ENCODE measurements at regions not wholly inside any gene's neighbourhood (a gene's known extent, or its start where the extent isn't known, plus 50 kb on each side); places are given as distances from the start of the nearest gene placed in this dataset.

DNA sequence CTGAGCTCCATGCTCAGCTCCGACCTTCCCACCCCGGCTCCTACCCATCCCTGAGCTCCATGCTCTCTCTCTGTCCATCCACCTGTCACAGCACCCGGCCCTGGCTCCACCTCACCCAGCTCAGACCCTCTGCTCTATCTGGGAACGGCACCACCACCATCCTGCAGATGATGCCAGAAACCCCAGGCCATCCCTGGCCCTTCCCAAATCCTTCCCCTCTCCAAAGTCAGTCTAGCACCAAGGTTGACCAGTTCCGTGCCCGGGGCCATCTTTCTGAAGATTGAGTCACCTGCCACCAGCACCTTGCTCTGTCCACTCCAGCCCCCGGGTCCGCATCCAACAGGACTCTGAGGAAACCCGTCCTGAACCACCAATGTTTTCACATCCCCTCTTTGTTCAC lies 969.6 kb downstream of the BRD1 start:
- no peak overlapping the region for H3K27ac Mint-ChIP-seq
- H3K36me3 ChIP-seq (ENCODE audit: control insufficient read depth, insufficient read depth, low read length) = no peaks in the 10 kb centered on the region
- H3K9me3 Mint-ChIP-seq = peaks cover 0 to 3% (median 1%) of the 10 kb centered on the region in 7 donors
- no peaks in the 10 kb centered on the region for H3K4me1 Mint-ChIP-seq
- H3K9me3 ChIP-seq (ENCODE audit: control insufficient read depth in 2 of 2, low read length in 2 of 2) = no peaks in the 10 kb centered on the region
- H3K36me3 Mint-ChIP-seq = no peaks in the 10 kb centered on the region
- no peaks in the 10 kb centered on the region for H3K4me1 ChIP-seq (ENCODE audit: control insufficient read depth, insufficient read depth, low read length, poor library complexity, severe bottlenecking)
- no peaks in the 10 kb centered on the region for H3K27me3 ChIP-seq (ENCODE audit: control insufficient read depth, insufficient read depth, low read length)
- no peak for ATAC-seq (ENCODE audit: low read depth in 2 of 2)
- H3K4me3 ChIP-seq (ENCODE audit: low read depth, low read length) = no peak overlapping the region
- no peak for DNase-seq
- no peak overlapping the region for H3K27ac ChIP-seq (ENCODE audit: insufficient read depth, low read length, poor library complexity, severe bottlenecking)
- no peaks in the 10 kb centered on the region for H3K27me3 Mint-ChIP-seq
- H3K4me3 Mint-ChIP-seq = no peak overlapping the region

GRCh38 chr22:48857202-48857805 lies 970.4 kb downstream of the BRD1 start:
- Histone ChIP-seq H3K9me3 (ENCODE audit: control insufficient read depth in 2 of 2, low read length in 2 of 2) (no peaks in the 10 kb centered on the region), H3K27ac (ENCODE audit: insufficient read depth, low read length, poor library complexity, severe bottlenecking) (no peak overlapping the region), H3K36me3 (ENCODE audit: control insufficient read depth, insufficient read depth, low read length) (no peaks in the 10 kb centered on the region), H3K4me1 (ENCODE audit: control insufficient read depth, insufficient read depth, low read length, poor library complexity, severe bottlenecking) (no peaks in the 10 kb centered on the region), H3K4me3 (ENCODE audit: low read depth, low read length) (no peak overlapping the region), H3K27me3 (ENCODE audit: control insufficient read depth, insufficient read depth, low read length) (no peaks in the 10 kb centered on the region)
- Mint-ChIP-seq H3K4me1 (no peaks in the 10 kb centered on the region), H3K27ac (no peak overlapping the region), H3K9me3 (peaks cover 0 to 3% (median 1%) of the 10 kb centered on the region in 7 donors), H3K4me3 (no peak overlapping the region), H3K27me3 (no peaks in the 10 kb centered on the region), H3K36me3 (no peaks in the 10 kb centered on the region)
- ATAC-seq (ENCODE audit: low read depth in 2 of 2) (no peak), DNase-seq (no peak)

GRCh38 chr22:48856308-48856615 lies 971.4 kb downstream of the BRD1 start:
- ATAC-seq (ENCODE audit: low read depth in 2 of 2) (no peak), DNase-seq (no peak)
- peaks cover 0 to 3% (median 1%) of the 10 kb centered on the region in 7 donors for H3K9me3 Mint-ChIP-seq
- no peaks in the 10 kb centered on the region for H3K36me3 Mint-ChIP-seq
- Histone ChIP-seq H3K4me3 (ENCODE audit: low read depth, low read length) (no peak overlapping the region), H3K4me1 (ENCODE audit: control insufficient read depth, insufficient read depth, low read length, poor library complexity, severe bottlenecking) (no peaks in the 10 kb centered on the region), H3K36me3 (ENCODE audit: control insufficient read depth, insufficient read depth, low read length) (no peaks in the 10 kb centered on the region), H3K27me3 (ENCODE audit: control insufficient read depth, insufficient read depth, low read length) (no peaks in the 10 kb centered on the region), H3K27ac (ENCODE audit: insufficient read depth, low read length, poor library complexity, severe bottlenecking) (no peak overlapping the region), H3K9me3 (ENCODE audit: control insufficient read depth in 2 of 2, low read length in 2 of 2) (no peaks in the 10 kb centered on the region)
- H3K27me3 Mint-ChIP-seq = no peaks in the 10 kb centered on the region
- no peaks in the 10 kb centered on the region for H3K4me1 Mint-ChIP-seq
- no peak overlapping the region for H3K4me3 Mint-ChIP-seq
- H3K27ac Mint-ChIP-seq = no peak overlapping the region

DNA sequence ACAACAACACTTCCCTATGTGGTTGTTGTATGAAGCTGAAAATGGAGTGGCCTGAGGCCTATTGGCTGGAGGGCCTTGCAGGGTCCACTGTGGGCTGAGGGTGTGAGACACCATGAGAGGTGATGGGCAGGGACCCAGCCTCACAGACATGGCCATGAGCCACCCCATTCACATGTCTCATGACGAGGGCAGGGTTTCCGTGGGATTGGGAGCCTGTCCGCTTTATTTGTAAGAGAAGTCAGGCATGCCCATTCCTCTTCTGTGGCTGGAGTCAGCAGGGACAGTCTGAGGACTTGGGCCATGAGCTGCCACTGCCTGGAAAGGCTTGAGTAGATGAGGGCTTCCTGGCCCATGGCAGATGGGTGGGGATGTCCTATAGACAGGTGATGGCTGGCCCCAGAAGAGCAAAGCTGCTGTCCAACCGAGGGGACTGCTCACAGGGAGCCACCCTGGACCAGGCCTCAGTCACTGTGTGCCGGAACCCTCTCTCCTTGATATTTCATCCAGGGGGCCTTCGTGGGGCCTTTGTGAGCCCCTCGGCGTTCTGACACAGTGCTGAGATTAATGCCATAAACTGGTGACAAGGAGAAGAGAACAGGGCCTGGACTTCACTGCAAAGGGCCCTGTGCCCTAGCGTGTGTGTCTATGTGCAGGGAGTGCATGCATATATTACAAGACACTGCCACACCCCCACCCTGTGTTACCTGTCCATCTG lies 971.9 kb downstream of the BRD1 start:
- Mint-ChIP-seq H3K9me3 (peaks cover 0 to 3% (median 1%) of the 10 kb centered on the region in 7 donors), H3K36me3 (no peaks in the 10 kb centered on the region), H3K27ac (no peak overlapping the region), H3K4me3 (no peak overlapping the region), H3K4me1 (no peaks in the 10 kb centered on the region), H3K27me3 (no peaks in the 10 kb centered on the region)
- Histone ChIP-seq H3K9me3 (ENCODE audit: control insufficient read depth in 2 of 2, low read length in 2 of 2) (no peaks in the 10 kb centered on the region), H3K36me3 (ENCODE audit: control insufficient read depth, insufficient read depth, low read length) (no peaks in the 10 kb centered on the region), H3K4me3 (ENCODE audit: low read depth, low read length) (no peak overlapping the region), H3K27me3 (ENCODE audit: control insufficient read depth, insufficient read depth, low read length) (no peaks in the 10 kb centered on the region), H3K4me1 (ENCODE audit: control insufficient read depth, insufficient read depth, low read length, poor library complexity, severe bottlenecking) (no peaks in the 10 kb centered on the region), H3K27ac (ENCODE audit: insufficient read depth, low read length, poor library complexity, severe bottlenecking) (no peak overlapping the region)
- DNase-seq (no peak), ATAC-seq (ENCODE audit: low read depth in 2 of 2) (no peak)

GRCh38 chr22:48855013-48855412 lies 972.7 kb downstream of the BRD1 start:
- no peaks in the 10 kb centered on the region for H3K27me3 Mint-ChIP-seq
- H3K4me1 Mint-ChIP-seq = no peaks in the 10 kb centered on the region
- H3K4me3 ChIP-seq (ENCODE audit: low read depth, low read length) = no peak overlapping the region
- no peak overlapping the region for H3K27ac ChIP-seq (ENCODE audit: insufficient read depth, low read length, poor library complexity, severe bottlenecking)
- H3K27ac Mint-ChIP-seq = no peak overlapping the region
- no peaks in the 10 kb centered on the region for H3K36me3 ChIP-seq (ENCODE audit: control insufficient read depth, insufficient read depth, low read length)
- peaks cover 0 to 3% (median 0%) of the 10 kb centered on the region in 7 donors for H3K9me3 Mint-ChIP-seq
- no peaks in the 10 kb centered on the region for H3K36me3 Mint-ChIP-seq
- DNase-seq (no peak), ATAC-seq (ENCODE audit: low read depth in 2 of 2) (no peak)
- no peaks in the 10 kb centered on the region for H3K9me3 ChIP-seq (ENCODE audit: control insufficient read depth in 2 of 2, low read length in 2 of 2)
- no peaks in the 10 kb centered on the region for H3K27me3 ChIP-seq (ENCODE audit: control insufficient read depth, insufficient read depth, low read length)
- no peaks in the 10 kb centered on the region for H3K4me1 ChIP-seq (ENCODE audit: control insufficient read depth, insufficient read depth, low read length, poor library complexity, severe bottlenecking)
- no peak overlapping the region for H3K4me3 Mint-ChIP-seq

DNA sequence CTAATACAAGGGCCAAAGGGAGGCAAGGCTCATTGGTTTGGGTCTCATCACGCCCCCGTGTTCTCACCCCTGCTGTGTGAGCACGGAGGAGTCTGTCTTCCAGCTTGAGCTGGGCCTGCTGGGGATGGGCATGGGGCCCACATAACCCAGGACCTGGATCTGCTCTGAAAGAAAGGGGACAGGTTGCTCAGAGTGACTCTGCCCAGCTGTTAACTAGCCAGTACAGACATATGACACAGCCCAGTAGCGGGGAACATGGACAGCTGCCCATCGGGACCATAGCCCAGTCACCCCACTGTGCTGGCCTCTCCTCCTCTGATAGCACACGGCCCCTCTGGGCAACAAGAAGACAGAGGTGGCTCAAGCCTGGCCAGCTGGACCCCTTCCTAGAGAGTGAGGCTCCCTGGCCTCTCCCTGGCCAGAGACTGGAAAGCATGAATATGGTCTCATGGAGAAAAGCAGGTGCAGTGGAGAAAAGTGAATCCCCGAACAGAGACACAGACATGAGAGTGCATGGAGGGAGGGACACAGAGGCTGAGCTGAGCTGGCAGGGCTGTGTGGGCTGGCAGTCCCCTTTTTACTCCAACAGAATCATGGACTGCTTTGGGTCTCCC lies 973.9 kb downstream of the BRD1 start:
- no peak for ATAC-seq (ENCODE audit: low read depth in 2 of 2)
- no peak overlapping the region for H3K27ac Mint-ChIP-seq
- no peaks in the 10 kb centered on the region for H3K36me3 Mint-ChIP-seq
- H3K4me1 Mint-ChIP-seq = no peaks in the 10 kb centered on the region
- peaks cover 0 to 3% (median 0%) of the 10 kb centered on the region in 7 donors for H3K9me3 Mint-ChIP-seq
- Histone ChIP-seq H3K4me1 (ENCODE audit: control insufficient read depth, insufficient read depth, low read length, poor library complexity, severe bottlenecking) (no peaks in the 10 kb centered on the region), H3K27me3 (ENCODE audit: control insufficient read depth, insufficient read depth, low read length) (no peaks in the 10 kb centered on the region), H3K27ac (ENCODE audit: insufficient read depth, low read length, poor library complexity, severe bottlenecking) (no peak overlapping the region), H3K36me3 (ENCODE audit: control insufficient read depth, insufficient read depth, low read length) (no peaks in the 10 kb centered on the region), H3K9me3 (ENCODE audit: control insufficient read depth in 2 of 2, low read length in 2 of 2) (no peaks in the 10 kb centered on the region), H3K4me3 (ENCODE audit: low read depth, low read length) (no peak overlapping the region)
- H3K4me3 Mint-ChIP-seq = no peak overlapping the region
- DNase-seq = no peak
- H3K27me3 Mint-ChIP-seq = peaks cover 5% of the 10 kb centered on the region

DNA sequence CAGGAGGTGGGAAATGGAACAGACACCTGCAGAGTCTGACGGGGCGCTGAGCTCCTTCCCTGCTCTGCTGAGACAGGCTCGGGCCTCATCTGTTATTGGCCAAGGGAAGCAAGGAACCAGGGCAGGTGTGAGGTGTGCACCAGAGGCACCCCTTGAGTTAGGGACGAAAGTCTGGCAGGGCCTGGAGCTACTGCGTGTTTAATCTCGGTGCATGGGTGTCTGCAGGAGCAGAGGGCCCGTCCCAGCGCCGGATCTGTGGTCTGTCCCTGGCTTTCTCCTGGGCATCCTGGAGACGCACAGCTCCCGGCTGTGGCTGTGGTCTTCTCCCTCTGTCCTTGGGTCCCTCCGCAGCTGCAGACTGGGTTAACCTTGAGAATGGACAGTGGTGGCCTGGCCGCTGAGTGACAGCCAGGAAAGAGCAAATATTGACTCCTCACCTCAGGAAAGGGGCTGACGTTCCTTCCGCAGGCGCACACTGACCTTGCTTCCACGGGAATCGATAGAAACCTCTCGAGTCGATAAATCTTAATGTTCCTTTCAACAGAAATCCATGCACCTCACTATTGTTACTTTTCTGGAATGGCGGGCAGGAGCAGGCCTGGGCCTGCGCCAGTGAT lies 975.6 kb downstream of the BRD1 start:
- Histone ChIP-seq H3K9me3 (ENCODE audit: control insufficient read depth in 2 of 2, low read length in 2 of 2) (no peaks in the 10 kb centered on the region), H3K27me3 (ENCODE audit: control insufficient read depth, insufficient read depth, low read length) (no peaks in the 10 kb centered on the region), H3K4me3 (ENCODE audit: low read depth, low read length) (no peak overlapping the region), H3K4me1 (ENCODE audit: control insufficient read depth, insufficient read depth, low read length, poor library complexity, severe bottlenecking) (no peaks in the 10 kb centered on the region), H3K36me3 (ENCODE audit: control insufficient read depth, insufficient read depth, low read length) (no peaks in the 10 kb centered on the region), H3K27ac (ENCODE audit: insufficient read depth, low read length, poor library complexity, severe bottlenecking) (no peak overlapping the region)
- DNase-seq = no peak
- Mint-ChIP-seq H3K27me3 (peaks cover 5% of the 10 kb centered on the region), H3K4me1 (no peaks in the 10 kb centered on the region), H3K36me3 (no peaks in the 10 kb centered on the region), H3K4me3 (no peak overlapping the region), H3K27ac (no peak overlapping the region), H3K9me3 (peaks cover 0 to 1% (median 0%) of the 10 kb centered on the region in 7 donors)
- ATAC-seq (ENCODE audit: low read depth in 2 of 2) = no peak
